ENCODE measurements at regions not wholly inside any gene's neighbourhood (a gene's known extent, or its start where the extent isn't known, plus 50 kb on each side); places are given as distances from the start of the nearest gene placed in this dataset.

DNA sequence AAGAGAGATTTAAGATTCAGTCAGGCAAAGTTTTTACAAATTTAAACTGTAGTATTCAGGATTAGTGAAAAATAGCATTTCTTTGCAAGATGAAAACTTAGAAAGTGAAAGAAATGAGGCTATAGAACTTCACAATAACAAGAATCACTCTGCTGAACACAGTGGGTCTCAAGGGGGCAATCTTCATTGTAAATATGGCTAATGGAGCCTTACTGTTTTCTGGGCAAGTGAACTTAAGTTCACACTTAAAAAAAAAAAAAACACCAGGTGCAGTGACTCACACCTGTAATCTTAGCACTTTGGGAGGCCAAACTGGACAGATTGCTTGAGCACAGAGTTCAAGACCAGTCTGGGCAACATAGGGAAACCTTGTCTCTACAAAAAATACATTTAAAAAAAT is 175.9 kb upstream of the SNX2 start:
- no peak for TF ChIP-seq GABPA (IDR thresholded peaks at IDR 0.05; ENCODE audit: low read depth)
- TF ChIP-seq, protein P1, sequence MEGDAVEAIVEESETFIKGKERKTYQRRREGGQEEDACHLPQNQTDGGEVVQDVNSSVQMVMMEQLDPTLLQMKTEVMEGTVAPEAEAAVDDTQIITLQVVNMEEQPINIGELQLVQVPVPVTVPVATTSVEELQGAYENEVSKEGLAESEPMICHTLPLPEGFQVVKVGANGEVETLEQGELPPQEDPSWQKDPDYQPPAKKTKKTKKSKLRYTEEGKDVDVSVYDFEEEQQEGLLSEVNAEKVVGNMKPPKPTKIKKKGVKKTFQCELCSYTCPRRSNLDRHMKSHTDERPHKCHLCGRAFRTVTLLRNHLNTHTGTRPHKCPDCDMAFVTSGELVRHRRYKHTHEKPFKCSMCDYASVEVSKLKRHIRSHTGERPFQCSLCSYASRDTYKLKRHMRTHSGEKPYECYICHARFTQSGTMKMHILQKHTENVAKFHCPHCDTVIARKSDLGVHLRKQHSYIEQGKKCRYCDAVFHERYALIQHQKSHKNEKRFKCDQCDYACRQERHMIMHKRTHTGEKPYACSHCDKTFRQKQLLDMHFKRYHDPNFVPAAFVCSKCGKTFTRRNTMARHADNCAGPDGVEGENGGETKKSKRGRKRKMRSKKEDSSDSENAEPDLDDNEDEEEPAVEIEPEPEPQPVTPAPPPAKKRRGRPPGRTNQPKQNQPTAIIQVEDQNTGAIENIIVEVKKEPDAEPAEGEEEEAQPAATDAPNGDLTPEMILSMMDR (IDR thresholded peaks at IDR 0.05; ENCODE audit: insufficient read depth, low read length), result no peak
- TF ChIP-seq POLR2AphosphoS5 (IDR thresholded peaks at IDR 0.05; ENCODE audit: low read depth), result no peak
- TF ChIP-seq, protein P2, sequence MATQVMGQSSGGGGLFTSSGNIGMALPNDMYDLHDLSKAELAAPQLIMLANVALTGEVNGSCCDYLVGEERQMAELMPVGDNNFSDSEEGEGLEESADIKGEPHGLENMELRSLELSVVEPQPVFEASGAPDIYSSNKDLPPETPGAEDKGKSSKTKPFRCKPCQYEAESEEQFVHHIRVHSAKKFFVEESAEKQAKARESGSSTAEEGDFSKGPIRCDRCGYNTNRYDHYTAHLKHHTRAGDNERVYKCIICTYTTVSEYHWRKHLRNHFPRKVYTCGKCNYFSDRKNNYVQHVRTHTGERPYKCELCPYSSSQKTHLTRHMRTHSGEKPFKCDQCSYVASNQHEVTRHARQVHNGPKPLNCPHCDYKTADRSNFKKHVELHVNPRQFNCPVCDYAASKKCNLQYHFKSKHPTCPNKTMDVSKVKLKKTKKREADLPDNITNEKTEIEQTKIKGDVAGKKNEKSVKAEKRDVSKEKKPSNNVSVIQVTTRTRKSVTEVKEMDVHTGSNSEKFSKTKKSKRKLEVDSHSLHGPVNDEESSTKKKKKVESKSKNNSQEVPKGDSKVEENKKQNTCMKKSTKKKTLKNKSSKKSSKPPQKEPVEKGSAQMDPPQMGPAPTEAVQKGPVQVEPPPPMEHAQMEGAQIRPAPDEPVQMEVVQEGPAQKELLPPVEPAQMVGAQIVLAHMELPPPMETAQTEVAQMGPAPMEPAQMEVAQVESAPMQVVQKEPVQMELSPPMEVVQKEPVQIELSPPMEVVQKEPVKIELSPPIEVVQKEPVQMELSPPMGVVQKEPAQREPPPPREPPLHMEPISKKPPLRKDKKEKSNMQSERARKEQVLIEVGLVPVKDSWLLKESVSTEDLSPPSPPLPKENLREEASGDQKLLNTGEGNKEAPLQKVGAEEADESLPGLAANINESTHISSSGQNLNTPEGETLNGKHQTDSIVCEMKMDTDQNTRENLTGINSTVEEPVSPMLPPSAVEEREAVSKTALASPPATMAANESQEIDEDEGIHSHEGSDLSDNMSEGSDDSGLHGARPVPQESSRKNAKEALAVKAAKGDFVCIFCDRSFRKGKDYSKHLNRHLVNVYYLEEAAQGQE (IDR thresholded peaks at IDR 0.05; ENCODE audit: insufficient replicate concordance, low read depth), result no peak
- no peak for TF ChIP-seq SPI1 (IDR thresholded peaks at IDR 0.05; ENCODE audit: borderline replicate concordance, low read depth)
